Osteocyte (in vitro differentiated cells): ENCODE measurements at regions not wholly inside any gene's neighbourhood (a gene's known extent, or its start where the extent isn't known, plus 50 kb on each side); places are given as distances from the start of the nearest gene placed in this dataset.

Source experiments
- DNase-seq: peaks from one replicate; pipeline ENCODE4 v3.0.0; 2021; ENCODE audit warnings: mixed read lengths; ENCODE audit not compliant: unreplicated experiment; ENCODE audit errors: extremely low spot score
- H3K27ac Mint-ChIP-seq: one replicate; pipeline ENCODE4 v1.8.0; 2021; ENCODE audit warnings: mild to moderate bottlenecking, mixed read lengths; ENCODE audit not compliant: unreplicated experiment
- H3K27me3 Mint-ChIP-seq: one replicate; pipeline ENCODE4 v1.8.0; 2021; ENCODE audit warnings: mixed read lengths; ENCODE audit not compliant: unreplicated experiment
- H3K36me3 Mint-ChIP-seq: one replicate; pipeline ENCODE4 v1.8.0; 2021; ENCODE audit warnings: mixed read lengths; ENCODE audit not compliant: unreplicated experiment
- H3K4me1 Mint-ChIP-seq: one replicate; pipeline ENCODE4 v1.8.0; 2021; ENCODE audit warnings: mixed read lengths; ENCODE audit not compliant: unreplicated experiment
- H3K4me3 Mint-ChIP-seq: one replicate; pipeline ENCODE4 v1.8.0; 2021; ENCODE audit warnings: mild to moderate bottlenecking, moderate library complexity, mixed read lengths; ENCODE audit not compliant: unreplicated experiment
- H3K9me3 Mint-ChIP-seq: one replicate; pipeline ENCODE4 v1.8.0; 2021; ENCODE audit warnings: mixed read lengths; ENCODE audit not compliant: unreplicated experiment
- TF ChIP-seq, protein P1 (sequence below): fragments of 200-600 bp; sonication (generic); IDR thresholded peaks from 2 replicates; pipeline ENCODE4 v1.5.0; 2021; ENCODE audit warnings: antibody characterized with exemption, mild to moderate bottlenecking, moderate library complexity

DNA sequence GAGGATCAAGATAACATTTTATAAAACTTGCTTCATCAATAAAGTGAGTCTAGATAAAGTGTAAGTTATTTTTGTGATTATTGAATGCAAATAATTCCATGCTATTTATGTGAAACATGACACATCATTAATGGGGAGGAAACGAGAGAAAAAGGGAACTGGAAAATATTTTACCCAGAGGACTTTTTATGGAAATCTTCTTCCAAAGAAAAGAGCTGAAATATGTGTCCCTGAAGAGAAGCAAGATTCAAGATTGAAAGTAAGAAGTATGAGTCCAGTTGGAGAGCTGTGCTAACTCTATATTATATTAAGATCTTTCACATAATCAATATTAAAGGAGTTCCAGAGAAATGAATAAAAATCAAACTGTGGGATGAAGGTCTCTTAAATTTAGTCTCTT lies 1361.8 kb downstream of the GATA3 start:
- Mint-ChIP-seq H3K4me1 (no peaks in the 10 kb centered on the region), H3K27ac (no peak overlapping the region), H3K4me3 (no peak overlapping the region), H3K36me3 (no peaks in the 10 kb centered on the region), H3K9me3 (peaks cover 8% of the 10 kb centered on the region), H3K27me3 (peaks cover 2% of the 10 kb centered on the region)
- DNase-seq = no peak
- TF ChIP-seq, protein P1, sequence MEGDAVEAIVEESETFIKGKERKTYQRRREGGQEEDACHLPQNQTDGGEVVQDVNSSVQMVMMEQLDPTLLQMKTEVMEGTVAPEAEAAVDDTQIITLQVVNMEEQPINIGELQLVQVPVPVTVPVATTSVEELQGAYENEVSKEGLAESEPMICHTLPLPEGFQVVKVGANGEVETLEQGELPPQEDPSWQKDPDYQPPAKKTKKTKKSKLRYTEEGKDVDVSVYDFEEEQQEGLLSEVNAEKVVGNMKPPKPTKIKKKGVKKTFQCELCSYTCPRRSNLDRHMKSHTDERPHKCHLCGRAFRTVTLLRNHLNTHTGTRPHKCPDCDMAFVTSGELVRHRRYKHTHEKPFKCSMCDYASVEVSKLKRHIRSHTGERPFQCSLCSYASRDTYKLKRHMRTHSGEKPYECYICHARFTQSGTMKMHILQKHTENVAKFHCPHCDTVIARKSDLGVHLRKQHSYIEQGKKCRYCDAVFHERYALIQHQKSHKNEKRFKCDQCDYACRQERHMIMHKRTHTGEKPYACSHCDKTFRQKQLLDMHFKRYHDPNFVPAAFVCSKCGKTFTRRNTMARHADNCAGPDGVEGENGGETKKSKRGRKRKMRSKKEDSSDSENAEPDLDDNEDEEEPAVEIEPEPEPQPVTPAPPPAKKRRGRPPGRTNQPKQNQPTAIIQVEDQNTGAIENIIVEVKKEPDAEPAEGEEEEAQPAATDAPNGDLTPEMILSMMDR = no peak

- H3K27me3 Mint-ChIP-seq = peaks cover 2% of the 10 kb centered on the region
- H3K4me3 Mint-ChIP-seq = no peak overlapping the region
- TF ChIP-seq, protein P1 = no peak
- no peak for DNase-seq
- peaks cover 4% of the 10 kb centered on the region for H3K9me3 Mint-ChIP-seq
- no peaks in the 10 kb centered on the region for H3K4me1 Mint-ChIP-seq
- H3K36me3 Mint-ChIP-seq = no peaks in the 10 kb centered on the region
- no peak overlapping the region for H3K27ac Mint-ChIP-seq
These were observed 1365.3 kb downstream of the GATA3 start for GRCh38 chr10:9419757-9420156.

GRCh38 chr10:9427209-9427608 lies 1372.7 kb downstream of the GATA3 start:
- H3K27ac Mint-ChIP-seq = no peak overlapping the region
- H3K36me3 Mint-ChIP-seq = no peaks in the 10 kb centered on the region
- no peak overlapping the region for H3K4me3 Mint-ChIP-seq
- TF ChIP-seq, protein P1 = peak; percentile 24
- no peaks in the 10 kb centered on the region for H3K27me3 Mint-ChIP-seq
- H3K9me3 Mint-ChIP-seq = peaks cover 4% of the 10 kb centered on the region
- H3K4me1 Mint-ChIP-seq = no peaks in the 10 kb centered on the region
- DNase-seq = no peak

DNA sequence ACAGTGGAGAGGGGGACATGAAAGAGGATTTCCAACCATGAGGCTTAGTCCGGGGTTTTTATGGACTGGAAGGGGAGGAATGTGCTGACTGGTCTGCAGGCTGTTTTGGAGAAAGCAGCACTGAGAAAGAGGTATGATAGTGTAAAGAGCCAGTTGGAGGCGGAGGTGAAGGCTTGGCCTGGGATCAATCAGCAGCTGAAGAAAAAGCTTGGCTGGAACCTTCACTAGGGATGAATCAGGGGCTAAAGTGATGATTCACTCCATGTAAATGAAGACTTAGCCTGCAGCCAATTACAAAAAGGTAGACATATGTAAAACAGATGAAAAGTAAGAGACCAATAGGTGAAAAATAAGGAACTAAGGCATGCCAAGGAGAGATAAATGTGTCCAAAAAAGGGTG lies 1382.6 kb downstream of the GATA3 start:
- no peaks in the 10 kb centered on the region for H3K4me1 Mint-ChIP-seq
- no peaks in the 10 kb centered on the region for H3K27me3 Mint-ChIP-seq
- no peak overlapping the region for H3K4me3 Mint-ChIP-seq
- H3K27ac Mint-ChIP-seq = no peak overlapping the region
- TF ChIP-seq, protein P1 = no peak
- H3K9me3 Mint-ChIP-seq = peaks cover 14% of the 10 kb centered on the region
- DNase-seq = no peak
- H3K36me3 Mint-ChIP-seq = no peaks in the 10 kb centered on the region

DNA sequence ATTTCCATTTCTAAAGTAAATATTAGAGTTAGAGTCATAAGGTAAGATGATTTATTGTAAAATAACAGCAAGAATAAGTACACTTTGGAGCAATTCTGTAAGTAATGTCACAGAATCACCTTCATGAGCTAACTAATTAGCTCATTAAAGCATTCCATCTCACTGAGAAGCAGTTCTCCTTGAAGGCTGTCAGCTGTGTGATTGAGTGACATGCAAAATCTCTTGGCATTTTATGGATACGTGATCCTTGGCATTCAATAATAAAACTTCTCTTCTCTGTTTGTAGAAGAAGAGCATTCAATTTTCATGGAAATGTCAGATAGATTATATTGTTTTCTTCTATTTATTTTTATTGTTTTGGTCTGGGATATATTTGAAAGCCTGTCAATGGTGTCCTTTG lies 1389.3 kb downstream of the GATA3 start:
- Mint-ChIP-seq H3K4me3 (no peak overlapping the region), H3K9me3 (peaks cover 5% of the 10 kb centered on the region), H3K27me3 (no peaks in the 10 kb centered on the region), H3K4me1 (no peaks in the 10 kb centered on the region), H3K36me3 (no peaks in the 10 kb centered on the region), H3K27ac (no peak overlapping the region)
- TF ChIP-seq, protein P1 = no peak
- no peak for DNase-seq
